HCT116 (cell line): ENCODE measurements at regions not wholly inside any gene's neighbourhood (a gene's known extent, or its start where the extent isn't known, plus 50 kb on each side); places are given as distances from the start of the nearest gene placed in this dataset.
A peak's percentile ranks its signal among the peaks of the same experiment; 100 is the strongest.

Experiments
- ATAC-seq: fragments of 200-7000 bp; cut with Tn5 transposase; 2 replicates; pipeline ENCODE4 v1.9.1; 2020; ENCODE audit warnings: mild to moderate bottlenecking, moderate library complexity
- BruUV-seq: library from RNA; stranded (reverse); fragments of 400-500 nt; replicated peaks from 2 replicates; lab custom pipeline; 2021; lab: Mats Ljungman, UMichigan
- CTCF ChIA-PET: fragments of 300-600 bp; sonication (Branson Sonifier 250); formaldehyde crosslinking; loops from one replicate; lab custom pipeline; 2021; ENCODE audit warnings: antibody characterized with exemption; lab: Charles Lee
- POLR2A ChIA-PET: fragments of 300-600, 350-600 bp; sonication (Branson Sonifier 250); formaldehyde crosslinking; loops from one replicate; lab custom pipeline; 2021; ENCODE audit warnings: antibody characterized with exemption; lab: Charles Lee
- RAD21 ChIA-PET, 2 experiments: fragments of 300-600 bp; sonication (Branson Sonifier 250); formaldehyde crosslinking; loops; one replicate each; lab custom pipeline; 2023; ENCODE audit warnings: low total read pairs in 2 of 2; ENCODE audit not compliant: uncharacterized antibody in 2 of 2, unreplicated experiment in 2 of 2, low non-redundant PET in 1 of 2; lab: Charles Lee
- DNase-seq: peaks from one replicate; pipeline ENCODE4 v3.0.0-alpha.2; 2010; ENCODE audit warnings: low read depth, low spot score
- H2AFZ ChIP-seq: fragments of 200-600 bp; shearing (Covaris generic), sonication (generic); 2 replicates; pipeline ENCODE4 v1.6.1; 2017; ENCODE audit warnings: low read depth, mixed run types, mixed read lengths, antibody characterized with exemption, low read length; ENCODE audit not compliant: poor library complexity, severe bottlenecking
- H3K27ac ChIP-seq: 2 replicates; pipeline ENCODE4 v1.5.1; 2012; ENCODE audit warnings: low read depth, low read length
- H3K27me3 ChIP-seq: fragments of 200-600 bp; sonication (generic); 2 replicates; pipeline ENCODE4 v1.6.1; 2016; ENCODE audit warnings: mixed run types, low read length, mixed read lengths; ENCODE audit not compliant: insufficient read depth
- H3K36me3 ChIP-seq, 2 experiments: fragments of 200-500 bp in 1 of 2; fragments of 200-600 bp in 1 of 2; sonication (Bioruptor generic) in 1 of 2; sonication (generic) in 1 of 2; 2 replicates each; pipeline versions ENCODE4 v1.5.1 to v1.6.1; 2014 to 2016; ENCODE audit warnings: low read length in 2 of 2, inconsistent platforms in 1 of 2, mixed read lengths in 1 of 2, mixed run types in 1 of 2; ENCODE audit not compliant: insufficient read depth in 2 of 2, control insufficient read depth in 1 of 2
- H3K4me1 ChIP-seq, 2 experiments: fragments of 200-600 bp in 1 of 2; sonication (generic) in 1 of 2; 2 replicates each; pipeline versions ENCODE4 v1.5.1 to v1.6.1; 2012 to 2017; ENCODE audit warnings: low read length in 2 of 2, inconsistent platforms in 1 of 2, mild to moderate bottlenecking in 1 of 2, mixed read lengths in 1 of 2, mixed run types in 1 of 2, moderate library complexity in 1 of 2; ENCODE audit not compliant: insufficient read depth in 2 of 2, control insufficient read depth in 1 of 2
- H3K4me2 ChIP-seq: fragments of 200-600 bp; sonication (generic); 2 replicates; pipeline ENCODE4 v1.6.1; 2017; ENCODE audit warnings: mixed run types, low read length, mixed read lengths
- H3K4me3 ChIP-seq, 2 experiments: fragments of 200-600 bp in 1 of 2; sonication (generic) in 1 of 2; replicated peaks in 1 of 2; 2 replicates each; pipeline ENCODE4 v1.5.1; 2011 to 2016; ENCODE audit warnings: low read length in 2 of 2, control low read depth in 1 of 2, low read depth in 1 of 2, mild to moderate bottlenecking in 1 of 2, mixed read lengths in 1 of 2, mixed run types in 1 of 2
- H3K79me2 ChIP-seq: fragments of 200-600 bp; sonication (generic); 2 replicates; pipeline ENCODE4 v1.6.1; 2017; ENCODE audit warnings: mild to moderate bottlenecking, mixed run types, low read length, moderate library complexity, mixed read lengths; ENCODE audit not compliant: insufficient read depth
- H3K9ac ChIP-seq: fragments of 200-600 bp; sonication (generic); 2 replicates; pipeline ENCODE4 v1.6.1; 2016; ENCODE audit warnings: low read length, mixed read lengths
- H3K9me2 ChIP-seq: fragments of 200-600 bp; sonication (generic), shearing (Covaris generic); 2 replicates; pipeline ENCODE4 v1.6.1; 2017; ENCODE audit warnings: mixed run types, mild to moderate bottlenecking, moderate library complexity; ENCODE audit not compliant: insufficient read depth
- H3K9me3 ChIP-seq, 2 experiments: fragments of 200-500 bp in 1 of 2; fragments of 200-600 bp in 1 of 2; sonication (Bioruptor generic) in 1 of 2; sonication (generic) in 1 of 2; 2 replicates each; pipeline ENCODE4 v1.6.1; 2014 to 2017; ENCODE audit warnings: low read length in 2 of 2, mixed read lengths in 2 of 2, inconsistent platforms in 1 of 2, low read depth in 1 of 2, mild to moderate bottlenecking in 1 of 2, mixed run types in 1 of 2, moderate library complexity in 1 of 2; ENCODE audit not compliant: control insufficient read depth in 1 of 2, insufficient read depth in 1 of 2
- H4K20me1 ChIP-seq: fragments of 200-600 bp; sonication (generic), shearing (Covaris generic); 2 replicates; pipeline ENCODE4 v1.6.1; 2017; ENCODE audit warnings: mixed run types, mild to moderate bottlenecking, moderate library complexity; ENCODE audit not compliant: insufficient read depth
- CTCF ChIP-seq, 3 experiments: fragments of 200-600 bp in 1 of 3; sonication (generic) in 1 of 3; IDR thresholded peaks in 2 of 3; conservative IDR thresholded peaks in 1 of 3; 2 replicates each; pipeline ENCODE4 v1.5.1; 2012 to 2017; ENCODE audit warnings: low read depth in 2 of 3, low read length in 2 of 3, antibody characterized with exemption in 1 of 3, borderline replicate concordance in 1 of 3, control low read depth in 1 of 3, mild to moderate bottlenecking in 1 of 3, mixed read lengths in 1 of 3, mixed run types in 1 of 3, moderate library complexity in 1 of 3; ENCODE audit not compliant: insufficient read depth in 1 of 3
- ELF1 ChIP-seq: IDR thresholded peaks from 2 replicates; pipeline ENCODE4 v1.6.1; 2012; ENCODE audit warnings: low read depth, borderline replicate concordance
- RAD21 ChIP-seq: IDR thresholded peaks from 2 replicates; pipeline ENCODE4 v1.6.1; 2012; ENCODE audit warnings: low read depth, mild to moderate bottlenecking
- TCF7L2 ChIP-seq: IDR thresholded peaks from 2 replicates; pipeline ENCODE4 v1.7.0; 2011; ENCODE audit warnings: borderline replicate concordance, inconsistent platforms; ENCODE audit not compliant: insufficient read depth, insufficient read length; ENCODE audit errors: extremely low read depth
- ZBTB33 ChIP-seq: IDR thresholded peaks from 2 replicates; pipeline ENCODE4 v1.6.1; 2011; ENCODE audit warnings: mild to moderate bottlenecking, low read length, moderate library complexity; ENCODE audit not compliant: insufficient replicate concordance; ENCODE audit errors: extremely low read depth
- intact Hi-C: fragments of 100-400 bp; cut with micrococcal nuclease; formaldehyde crosslinking; loops from 2 replicates; pipeline ENCODE4 v1.10.0; 2022

GRCh38 chr20:47855799-47856198, 70.5 kb upstream of the SULF2 start (continued):
- TF ChIP-seq ZBTB33: no peak
- no peak for TF ChIP-seq TCF7L2
- TF ChIP-seq, all 23 proteins: peak for 0

- no peak overlapping the region for H3K9ac ChIP-seq
- ChIA-PET RAD21 (interaction anchor here (0.8 to 1.2 kb wide), 3 partner anchors 40 to 766 kb away, joined by 3 to 5 read pairs (median 4); no protein-coding TSS in a partner anchor), CTCF (interaction anchor here (0.6 to 1.4 kb wide), 6 partner anchors 40 to 444 kb away, joined by 3 to 10 read pairs (median 4); no protein-coding TSS in a partner anchor)
- no peaks in the 10 kb centered on the region for H4K20me1 ChIP-seq
- no peak overlapping the region for H3K4me3 ChIP-seq
- H3K4me1 ChIP-seq: peaks cover 0 to 7% of the 10 kb centered on the region in 2 experiments; a peak in 1 of 4 replicates
- peak; percentile 58 for DNase-seq
- no peaks in the 10 kb centered on the region for H3K9me2 ChIP-seq
- H3K79me2 ChIP-seq: no peaks in the 10 kb centered on the region
- no peaks in the 10 kb centered on the region for H3K36me3 ChIP-seq
- H3K9me3 ChIP-seq: no peaks in the 10 kb centered on the region
- peak; percentile 90 for ATAC-seq
- H2AFZ ChIP-seq: no peak overlapping the region
- no peak overlapping the region for H3K27ac ChIP-seq
- intact Hi-C loops: loop anchor here (1.0 kb wide), 1 partner anchor 766 kb away; no protein-coding TSS in a partner anchor
- TF ChIP-seq RAD21 (peak; percentile 83), ELF1 (no peak), CTCF (IDR thresholded peaks at IDR 0.05 in 2 of 3, conservative IDR thresholded peaks at IDR 0.05 in 1 of 3; ENCODE audit: borderline replicate concordance in 1 of 3, insufficient read depth in 1 of 3, low read depth in 2 of 3, low read length in 2 of 3) (peak; percentile 60 to 73 (median 61))
- TF ChIP-seq, all 23 proteins: peak for 2
- H3K27me3 ChIP-seq: no peaks in the 10 kb centered on the region
- BruUV-seq: no TSS peak
- no peak overlapping the region; the same call in 1 of the 2 replicates for H3K4me2 ChIP-seq
- POLR2A ChIA-PET: no interaction called here
Observed at GRCh38 chr20:47854687-47855212, 69.5 kb upstream of the SULF2 start.
